ENCODE measurements at regions not wholly inside any gene's neighbourhood (a gene's known extent, or its start where the extent isn't known, plus 50 kb on each side); places are given as distances from the start of the nearest gene placed in this dataset.

GRCh38 chr14:87187786-87188185, 805.2 kb downstream of the GALC start:
- TF ChIP-seq POLR2A (IDR thresholded peaks at IDR 0.05; ENCODE audit: extremely low read depth, insufficient read length), result no peak
- TF ChIP-seq CTCF (IDR thresholded peaks at IDR 0.05; ENCODE audit: low read depth, low read length), result no peak

Measured in NB4 (cell line).